NB4 (cell line): ENCODE measurements at regions not wholly inside any gene's neighbourhood (a gene's known extent, or its start where the extent isn't known, plus 50 kb on each side); places are given as distances from the start of the nearest gene placed in this dataset.
"Not testable (repeated sequence)": the region's sequence is repeated elsewhere in the genome, so short reads cannot be mapped to it uniquely, and the experiment has no call there.

Experiments used
- DNase-seq: peaks from one replicate; pipeline ENCODE4 v3.0.0; 2010; ENCODE audit warnings: low read depth
- H3K4me3 ChIP-seq: one replicate; pipeline ENCODE4 v1.5.1; 2011; ENCODE audit warnings: mild to moderate bottlenecking, low read depth, low read length, moderate library complexity
- MYC ChIP-seq: IDR thresholded peaks from 2 replicates; pipeline ENCODE4 v1.6.1; 2011; ENCODE audit warnings: low read depth, low read length
- POLR2A ChIP-seq: IDR thresholded peaks from 2 replicates; pipeline ENCODE4 v1.6.1; 2011; ENCODE audit warnings: mild to moderate bottlenecking; ENCODE audit not compliant: insufficient read length; ENCODE audit errors: extremely low read depth
- TF ChIP-seq, protein P1 (sequence below): IDR thresholded peaks from 2 replicates; pipeline ENCODE4 v1.6.1; 2011; ENCODE audit warnings: low read depth, low read length
- TF ChIP-seq, protein P2 (sequence below): IDR thresholded peaks from one replicate; pipeline ENCODE4 v1.5.1; 2012; ENCODE audit warnings: low read depth, low read length

DNA sequence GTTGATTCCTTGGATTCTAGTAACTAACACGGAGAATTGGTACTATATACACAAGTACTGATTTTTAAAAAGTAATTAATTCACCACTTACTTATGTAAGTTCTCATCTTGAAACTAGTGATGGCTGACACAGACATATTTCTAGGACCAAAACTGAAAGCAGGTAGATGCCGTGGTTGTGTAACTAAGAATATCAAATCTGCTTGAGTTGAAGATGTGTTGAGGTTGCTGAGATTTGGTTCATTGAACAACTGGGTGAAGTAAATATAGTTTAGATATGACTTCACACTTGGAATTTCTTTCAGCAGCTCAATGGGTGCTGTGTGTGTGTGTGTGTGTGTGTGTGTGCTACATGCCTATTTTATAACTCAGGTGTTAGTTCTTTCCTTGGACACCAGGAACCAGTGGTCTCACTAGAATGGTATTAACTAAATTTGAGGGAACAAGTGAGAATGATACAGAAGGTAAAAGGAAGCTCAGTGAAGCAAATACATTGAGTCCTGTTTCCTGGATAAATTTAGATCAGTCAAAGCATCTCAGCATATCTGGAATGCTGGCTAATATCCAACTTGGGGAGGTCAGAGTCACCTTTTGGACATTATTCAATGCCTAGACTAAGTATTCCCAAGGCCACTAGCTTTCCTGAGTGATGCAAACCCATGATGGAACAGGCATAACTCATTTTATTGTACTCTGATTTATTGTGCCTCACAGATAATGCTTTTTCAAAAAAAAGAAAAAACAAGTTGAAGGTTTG lies 110.7 kb upstream of the ZEB2 start:
- H3K4me3 ChIP-seq: no peak overlapping the region
- TF ChIP-seq, protein P1, sequence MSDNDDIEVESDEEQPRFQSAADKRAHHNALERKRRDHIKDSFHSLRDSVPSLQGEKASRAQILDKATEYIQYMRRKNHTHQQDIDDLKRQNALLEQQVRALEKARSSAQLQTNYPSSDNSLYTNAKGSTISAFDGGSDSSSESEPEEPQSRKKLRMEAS: no peak
- TF ChIP-seq POLR2A: no peak
- no peak for TF ChIP-seq MYC
- TF ChIP-seq, protein P2, sequence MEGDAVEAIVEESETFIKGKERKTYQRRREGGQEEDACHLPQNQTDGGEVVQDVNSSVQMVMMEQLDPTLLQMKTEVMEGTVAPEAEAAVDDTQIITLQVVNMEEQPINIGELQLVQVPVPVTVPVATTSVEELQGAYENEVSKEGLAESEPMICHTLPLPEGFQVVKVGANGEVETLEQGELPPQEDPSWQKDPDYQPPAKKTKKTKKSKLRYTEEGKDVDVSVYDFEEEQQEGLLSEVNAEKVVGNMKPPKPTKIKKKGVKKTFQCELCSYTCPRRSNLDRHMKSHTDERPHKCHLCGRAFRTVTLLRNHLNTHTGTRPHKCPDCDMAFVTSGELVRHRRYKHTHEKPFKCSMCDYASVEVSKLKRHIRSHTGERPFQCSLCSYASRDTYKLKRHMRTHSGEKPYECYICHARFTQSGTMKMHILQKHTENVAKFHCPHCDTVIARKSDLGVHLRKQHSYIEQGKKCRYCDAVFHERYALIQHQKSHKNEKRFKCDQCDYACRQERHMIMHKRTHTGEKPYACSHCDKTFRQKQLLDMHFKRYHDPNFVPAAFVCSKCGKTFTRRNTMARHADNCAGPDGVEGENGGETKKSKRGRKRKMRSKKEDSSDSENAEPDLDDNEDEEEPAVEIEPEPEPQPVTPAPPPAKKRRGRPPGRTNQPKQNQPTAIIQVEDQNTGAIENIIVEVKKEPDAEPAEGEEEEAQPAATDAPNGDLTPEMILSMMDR: no peak
- DNase-seq: no peak

DNA sequence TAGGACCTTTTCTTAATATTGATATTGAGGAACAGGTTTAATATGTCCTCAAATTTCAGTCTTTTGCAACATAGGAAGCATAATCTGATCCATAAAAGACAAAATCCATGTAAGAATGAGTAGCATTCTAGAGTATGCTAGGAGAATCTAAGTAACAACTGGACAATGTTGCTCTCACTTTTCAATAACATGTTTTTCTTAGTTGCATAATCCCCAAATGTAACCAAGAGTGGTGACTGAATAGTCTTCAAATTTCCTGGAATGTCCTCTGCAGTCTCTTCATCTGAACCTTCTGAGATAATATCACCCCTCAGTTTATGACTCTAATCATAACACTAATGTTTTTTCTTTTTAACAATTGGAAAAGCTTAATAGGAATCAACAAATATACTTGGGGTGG lies 110.0 kb upstream of the ZEB2 start:
- H3K4me3 ChIP-seq: no peak overlapping the region
- no peak for DNase-seq
- TF ChIP-seq, protein P2: no peak
- no peak for TF ChIP-seq POLR2A
- TF ChIP-seq, protein P1: no peak
- no peak for TF ChIP-seq MYC

DNA sequence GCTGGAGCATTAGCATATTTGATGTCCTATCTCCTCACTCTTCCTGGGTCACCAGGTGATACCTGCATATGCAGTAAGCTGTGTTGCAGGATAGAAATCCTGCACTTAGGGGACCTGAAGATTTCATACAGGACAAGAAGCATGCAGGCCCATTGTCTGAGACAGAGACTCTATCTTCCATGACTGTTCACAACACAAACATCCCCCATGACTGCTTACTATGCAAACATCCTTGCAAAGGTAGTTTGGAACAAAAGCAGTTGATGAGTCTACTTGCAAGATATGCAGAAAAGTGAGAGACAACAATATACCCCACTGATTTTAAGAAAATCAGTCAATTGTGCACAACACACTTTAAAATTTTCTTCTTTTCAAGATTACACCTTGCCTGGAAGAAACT lies 108.6 kb upstream of the ZEB2 start:
- TF ChIP-seq POLR2A (no peak), MYC (no peak)
- TF ChIP-seq, protein P2: no peak
- TF ChIP-seq, protein P1: no peak
- DNase-seq: no peak
- H3K4me3 ChIP-seq: no peak overlapping the region

DNA sequence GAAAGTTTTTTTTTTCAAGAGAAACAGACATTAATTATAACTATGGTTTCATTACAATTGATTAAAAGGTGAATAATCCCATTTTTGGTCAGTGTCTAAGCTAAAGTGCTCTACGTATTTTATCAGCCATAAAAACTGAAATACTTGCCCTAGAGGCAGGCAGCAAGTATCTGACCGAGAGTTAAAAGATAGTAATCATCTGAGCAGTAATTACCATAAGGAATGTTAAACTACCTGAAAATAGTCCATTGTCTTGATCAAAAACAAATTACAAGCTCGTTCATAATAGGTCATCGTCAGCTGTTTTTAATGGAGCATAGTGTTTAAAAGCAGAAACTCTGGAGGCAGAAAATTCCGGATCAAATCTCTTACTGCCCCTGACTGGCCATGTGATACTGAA lies 105.7 kb upstream of the ZEB2 start:
- TF ChIP-seq, protein P1: no peak
- TF ChIP-seq POLR2A: no peak
- no peak for TF ChIP-seq MYC
- TF ChIP-seq, protein P2: no peak

DNA sequence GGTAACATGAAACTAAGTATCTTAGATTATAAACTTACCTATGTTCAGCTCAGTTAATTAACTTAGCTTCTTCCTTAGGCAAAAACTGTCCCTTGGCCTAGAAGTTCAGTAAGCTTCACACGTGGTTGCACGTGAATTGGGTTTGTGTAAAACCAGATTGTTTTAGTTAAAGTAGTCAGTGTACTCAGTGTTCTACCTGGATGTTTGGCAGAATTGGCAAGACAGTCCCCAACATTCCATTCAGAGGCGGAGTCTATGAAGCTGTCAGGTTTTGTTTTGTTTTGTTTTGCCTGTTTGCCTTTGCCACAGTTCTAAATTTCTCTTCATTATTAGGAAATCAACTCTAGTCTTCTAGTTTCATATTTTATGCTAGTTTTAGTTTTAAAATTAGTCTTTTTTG lies 105.3 kb upstream of the ZEB2 start:
- TF ChIP-seq MYC (no peak), POLR2A (no peak)
- TF ChIP-seq, protein P2: no peak
- TF ChIP-seq, protein P1: no peak
- no peak overlapping the region for H3K4me3 ChIP-seq
- DNase-seq: no peak

More for the DNA sequence above, 105.7 kb upstream of the ZEB2 start:
- no peak for DNase-seq
- no peak overlapping the region for H3K4me3 ChIP-seq

DNA sequence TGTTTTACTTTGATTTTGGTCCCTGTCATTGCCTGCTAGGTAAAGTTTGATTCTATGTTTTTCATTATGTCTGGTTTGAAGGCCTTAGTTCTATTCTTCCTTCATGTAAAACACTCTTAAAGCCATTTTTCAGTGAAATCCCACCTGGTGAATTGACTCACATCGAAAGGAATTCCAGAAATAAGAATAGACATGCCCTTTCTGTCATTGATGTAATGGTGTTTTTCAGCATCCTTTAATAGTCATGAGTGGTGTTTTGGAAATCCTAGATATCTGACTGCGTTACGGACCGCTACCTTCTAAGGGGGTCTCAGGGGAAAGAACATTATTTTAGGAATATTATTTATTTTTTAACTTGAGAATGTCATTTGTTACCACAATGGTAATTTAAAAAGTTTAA lies 104.5 kb upstream of the ZEB2 start:
- TF ChIP-seq POLR2A: no peak
- TF ChIP-seq MYC: no peak
- TF ChIP-seq, protein P1: no peak
- TF ChIP-seq, protein P2: no peak

DNA sequence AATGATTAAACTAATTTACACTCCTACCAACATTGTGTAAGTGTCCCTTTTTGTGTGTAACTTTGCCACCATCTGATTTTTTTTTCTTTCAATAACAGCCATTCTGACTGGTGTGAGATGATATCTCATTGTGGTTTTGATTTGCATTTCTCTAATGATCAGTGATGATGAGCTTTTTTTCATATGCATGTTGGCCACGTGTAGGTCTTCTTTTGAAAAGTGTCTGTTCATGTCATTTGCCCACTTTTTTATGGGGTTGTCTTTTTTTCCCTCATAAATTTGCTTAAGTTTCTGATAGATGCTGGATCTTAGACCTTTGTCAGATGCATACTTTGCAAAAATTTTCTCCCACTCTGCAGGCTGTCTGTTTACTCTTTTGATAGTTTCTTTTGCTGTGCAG lies 102.5 kb upstream of the ZEB2 start:
- not testable (repeated sequence) for DNase-seq, H3K4me3 ChIP-seq

More for the DNA sequence above, 104.5 kb upstream of the ZEB2 start:
- no peak for DNase-seq
- H3K4me3 ChIP-seq: no peak overlapping the region
